ENCODE measurements at regions not wholly inside any gene's neighbourhood (a gene's known extent, or its start where the extent isn't known, plus 50 kb on each side); places are given as distances from the start of the nearest gene placed in this dataset.
"Not testable (repeated sequence)": the region's sequence is repeated elsewhere in the genome, so short reads cannot be mapped to it uniquely, and the experiment has no call there.

- in situ Hi-C loops (cut with MboI; ENCODE audit: low pct_unique_long_range_greater_than_20kb, low sequenced_read_pairs, unreplicated experiment); DNase-seq (ENCODE audit: low spot score): not testable (repeated sequence)
Measured at GRCh38 chr1:146376309-146376707, 147.5 kb upstream of the NOTCH2NLA start.

- in situ Hi-C loops (cut with MboI; ENCODE audit: low pct_unique_long_range_greater_than_20kb, low sequenced_read_pairs, unreplicated experiment) = not testable (repeated sequence)
Measured at GRCh38 chr1:146375108-146375507, 146.3 kb upstream of the NOTCH2NLA start.

GRCh38 chr1:146369940-146370339, 141.1 kb upstream of the NOTCH2NLA start:
- DNase-seq (ENCODE audit: low spot score); in situ Hi-C loops (cut with MboI; ENCODE audit: low pct_unique_long_range_greater_than_20kb, low sequenced_read_pairs, unreplicated experiment): not testable (repeated sequence)

More at GRCh38 chr1:146375108-146375507, 146.3 kb upstream of the NOTCH2NLA start:
- not testable (repeated sequence) for DNase-seq (ENCODE audit: low spot score)

GRCh38 chr1:146355373-146355772, 126.6 kb upstream of the NOTCH2NLA start:
- DNase-seq (ENCODE audit: low spot score); in situ Hi-C loops (cut with MboI; ENCODE audit: low pct_unique_long_range_greater_than_20kb, low sequenced_read_pairs, unreplicated experiment): not testable (repeated sequence)

GRCh38 chr1:146326863-146327262, 98.0 kb upstream of the NOTCH2NLA start:
- DNase-seq (ENCODE audit: low spot score); in situ Hi-C loops (cut with MboI; ENCODE audit: low pct_unique_long_range_greater_than_20kb, low sequenced_read_pairs, unreplicated experiment): not testable (repeated sequence)

GRCh38 chr1:146324463-146324862, 95.6 kb upstream of the NOTCH2NLA start:
- DNase-seq (ENCODE audit: low spot score); in situ Hi-C loops (cut with MboI; ENCODE audit: low pct_unique_long_range_greater_than_20kb, low sequenced_read_pairs, unreplicated experiment): not testable (repeated sequence)

GRCh38 chr1:146323302-146323701, 94.5 kb upstream of the NOTCH2NLA start:
- DNase-seq (ENCODE audit: low spot score); in situ Hi-C loops (cut with MboI; ENCODE audit: low pct_unique_long_range_greater_than_20kb, low sequenced_read_pairs, unreplicated experiment): not testable (repeated sequence)

GRCh38 chr1:146322893-146323292, 94.1 kb upstream of the NOTCH2NLA start:
- DNase-seq (ENCODE audit: low spot score); in situ Hi-C loops (cut with MboI; ENCODE audit: low pct_unique_long_range_greater_than_20kb, low sequenced_read_pairs, unreplicated experiment): not testable (repeated sequence)

GRCh38 chr1:146318715-146319114, 89.9 kb upstream of the NOTCH2NLA start:
- in situ Hi-C loops (cut with MboI; ENCODE audit: low pct_unique_long_range_greater_than_20kb, low sequenced_read_pairs, unreplicated experiment); DNase-seq (ENCODE audit: low spot score): not testable (repeated sequence)

GRCh38 chr1:146317785-146318184, 89.0 kb upstream of the NOTCH2NLA start:
- DNase-seq (ENCODE audit: low spot score); in situ Hi-C loops (cut with MboI; ENCODE audit: low pct_unique_long_range_greater_than_20kb, low sequenced_read_pairs, unreplicated experiment): not testable (repeated sequence)

- in situ Hi-C loops (cut with MboI; ENCODE audit: low pct_unique_long_range_greater_than_20kb, low sequenced_read_pairs, unreplicated experiment); DNase-seq (ENCODE audit: low spot score): not testable (repeated sequence)
Measured at GRCh38 chr1:146314449-146315246, 85.8 kb upstream of the NOTCH2NLA start.

- in situ Hi-C loops (cut with MboI; ENCODE audit: low pct_unique_long_range_greater_than_20kb, low sequenced_read_pairs, unreplicated experiment) = not testable (repeated sequence)
Measured at GRCh38 chr1:146310579-146310978, 81.8 kb upstream of the NOTCH2NLA start.

GRCh38 chr1:146309427-146309826, 80.6 kb upstream of the NOTCH2NLA start:
- in situ Hi-C loops (cut with MboI; ENCODE audit: low pct_unique_long_range_greater_than_20kb, low sequenced_read_pairs, unreplicated experiment); DNase-seq (ENCODE audit: low spot score): not testable (repeated sequence)

More at GRCh38 chr1:146310579-146310978, 81.8 kb upstream of the NOTCH2NLA start:
- not testable (repeated sequence) for DNase-seq (ENCODE audit: low spot score)

GRCh38 chr1:146308892-146309291, 80.1 kb upstream of the NOTCH2NLA start:
- DNase-seq (ENCODE audit: low spot score); in situ Hi-C loops (cut with MboI; ENCODE audit: low pct_unique_long_range_greater_than_20kb, low sequenced_read_pairs, unreplicated experiment): not testable (repeated sequence)

GRCh38 chr1:146308152-146308551, 79.3 kb upstream of the NOTCH2NLA start:
- DNase-seq (ENCODE audit: low spot score); in situ Hi-C loops (cut with MboI; ENCODE audit: low pct_unique_long_range_greater_than_20kb, low sequenced_read_pairs, unreplicated experiment): not testable (repeated sequence)

- DNase-seq (ENCODE audit: low spot score); in situ Hi-C loops (cut with MboI; ENCODE audit: low pct_unique_long_range_greater_than_20kb, low sequenced_read_pairs, unreplicated experiment): not testable (repeated sequence)
Measured at GRCh38 chr1:146307632-146308031, 78.8 kb upstream of the NOTCH2NLA start.

- DNase-seq (ENCODE audit: low spot score); in situ Hi-C loops (cut with MboI; ENCODE audit: low pct_unique_long_range_greater_than_20kb, low sequenced_read_pairs, unreplicated experiment): not testable (repeated sequence)
Measured at GRCh38 chr1:146306651-146307050, 77.8 kb upstream of the NOTCH2NLA start.

GRCh38 chr1:146305442-146305841, 76.6 kb upstream of the NOTCH2NLA start:
- DNase-seq (ENCODE audit: low spot score); in situ Hi-C loops (cut with MboI; ENCODE audit: low pct_unique_long_range_greater_than_20kb, low sequenced_read_pairs, unreplicated experiment): not testable (repeated sequence)

GRCh38 chr1:146298575-146298897, 69.7 kb upstream of the NOTCH2NLA start:
- DNase-seq (ENCODE audit: low spot score); in situ Hi-C loops (cut with MboI; ENCODE audit: low pct_unique_long_range_greater_than_20kb, low sequenced_read_pairs, unreplicated experiment): not testable (repeated sequence)

All from GM13977 (cell line).